H9 (cell line): ENCODE measurements at regions not wholly inside any gene's neighbourhood (a gene's known extent, or its start where the extent isn't known, plus 50 kb on each side); places are given as distances from the start of the nearest gene placed in this dataset.

Experiments
- DNase-seq: peaks from one replicate; pipeline ENCODE4 v3.0.0-alpha.2; 2017
- H2AFZ ChIP-seq: one replicate; pipeline ENCODE4 v1.6.1; 2013; ENCODE audit warnings: mild to moderate bottlenecking, low read length, control low read depth, moderate library complexity
- H2AK5ac ChIP-seq: 2 replicates; pipeline ENCODE4 v1.6.1; 2013; ENCODE audit warnings: low read length, control low read depth, mixed read lengths; ENCODE audit not compliant: insufficient read length
- H2BK120ac ChIP-seq: one replicate; pipeline ENCODE4 v1.6.1; 2013; ENCODE audit warnings: low read depth, mild to moderate bottlenecking, low read length, control low read depth, inconsistent platforms; ENCODE audit not compliant: poor library complexity, severe bottlenecking
- H2BK12ac ChIP-seq: 2 replicates; pipeline ENCODE4 v1.6.1; 2013; ENCODE audit warnings: low read length, control low read depth, mixed read lengths, low read depth; ENCODE audit not compliant: insufficient read length
- H2BK15ac ChIP-seq: 2 replicates; pipeline ENCODE4 v1.6.1; 2013; ENCODE audit warnings: low read depth, low read length, control low read depth
- H2BK20ac ChIP-seq: one replicate; pipeline ENCODE4 v1.6.1; 2013; ENCODE audit warnings: low read depth, mild to moderate bottlenecking, low read length, control low read depth, inconsistent platforms; ENCODE audit not compliant: poor library complexity, severe bottlenecking
- H2BK5ac ChIP-seq: 2 replicates; pipeline ENCODE4 v1.6.1; 2013; ENCODE audit warnings: low read length, control low read depth, mixed read lengths; ENCODE audit not compliant: insufficient read length
- H3K14ac ChIP-seq: 2 replicates; pipeline ENCODE4 v1.6.1; 2013; ENCODE audit warnings: low read length, control low read depth; ENCODE audit not compliant: insufficient read depth
- H3K18ac ChIP-seq: 2 replicates; pipeline ENCODE4 v1.6.1; 2013; ENCODE audit warnings: low read depth, mild to moderate bottlenecking, mixed read lengths, low read length, control low read depth; ENCODE audit not compliant: insufficient read length
- H3K23ac ChIP-seq: 2 replicates; pipeline ENCODE4 v1.6.1; 2013; ENCODE audit warnings: low read length, control low read depth, mixed read lengths, low read depth; ENCODE audit not compliant: insufficient read length
- H3K23me2 ChIP-seq: 2 replicates; pipeline ENCODE4 v1.6.1; 2013; ENCODE audit warnings: low read depth, mild to moderate bottlenecking, mixed read lengths, low read length, control low read depth; ENCODE audit not compliant: insufficient read length, poor library complexity, severe bottlenecking
- H3K27ac ChIP-seq: 2 replicates; pipeline ENCODE4 v1.5.1; 2013; ENCODE audit warnings: low read length, control low read depth, mixed read lengths, low read depth; ENCODE audit not compliant: insufficient read length
- H3K27me3 ChIP-seq: 2 replicates; pipeline ENCODE4 v1.6.1; 2013; ENCODE audit warnings: low read length, control low read depth, inconsistent platforms; ENCODE audit not compliant: insufficient read depth
- H3K4ac ChIP-seq: 2 replicates; pipeline ENCODE4 v1.6.1; 2013; ENCODE audit warnings: low read depth, mild to moderate bottlenecking, control low read depth, inconsistent platforms, low read length, moderate library complexity
- H3K4me1 ChIP-seq: 2 replicates; pipeline ENCODE4 v1.6.1; 2013; ENCODE audit warnings: low read length, control low read depth, inconsistent platforms; ENCODE audit not compliant: insufficient read depth
- H3K4me2 ChIP-seq: 2 replicates; pipeline ENCODE4 v1.6.1; 2013; ENCODE audit warnings: low read length, control low read depth, mixed read lengths; ENCODE audit not compliant: insufficient read length, insufficient read depth
- H3K56ac ChIP-seq: 2 replicates; pipeline ENCODE4 v1.6.1; 2013; ENCODE audit warnings: low read depth, mild to moderate bottlenecking, mixed read lengths, low read length, control low read depth; ENCODE audit not compliant: insufficient read length
- H3K79me1 ChIP-seq: 2 replicates; pipeline ENCODE4 v1.6.1; 2013; ENCODE audit warnings: low read depth, mild to moderate bottlenecking, moderate library complexity, low read length, control low read depth, inconsistent platforms; ENCODE audit not compliant: insufficient read depth, poor library complexity, severe bottlenecking
- H3K79me2 ChIP-seq: 2 replicates; pipeline ENCODE4 v1.6.1; 2013; ENCODE audit warnings: low read length, control low read depth, inconsistent platforms; ENCODE audit not compliant: insufficient read depth
- H3K9ac ChIP-seq: 2 replicates; pipeline ENCODE4 v1.6.1; 2013; ENCODE audit warnings: low read length, control low read depth, mixed read lengths; ENCODE audit not compliant: insufficient read length; ENCODE audit errors: extremely low read depth
- H3K9me3 ChIP-seq: one replicate; pipeline ENCODE4 v1.6.1; 2013; ENCODE audit warnings: low read depth, low read length, inconsistent platforms; ENCODE audit not compliant: control insufficient read depth
- H3T11ph ChIP-seq: one replicate; pipeline ENCODE4 v1.6.1; 2013; ENCODE audit warnings: mild to moderate bottlenecking, low read length, control low read depth, inconsistent platforms
- H4K20me1 ChIP-seq: one replicate; pipeline ENCODE4 v1.6.1; 2013; ENCODE audit not compliant: control insufficient read depth, insufficient read length, insufficient read depth
- H4K5ac ChIP-seq: 2 replicates; pipeline ENCODE4 v1.6.1; 2013; ENCODE audit warnings: low read depth, mild to moderate bottlenecking, mixed read lengths, low read length, control low read depth; ENCODE audit not compliant: insufficient read length
- H4K8ac ChIP-seq: replicated peaks from 2 replicates; pipeline ENCODE4 v1.6.1; 2013; ENCODE audit warnings: low read length, control low read depth, mixed read lengths, low read depth; ENCODE audit not compliant: insufficient read length
- H4K91ac ChIP-seq: 2 replicates; pipeline ENCODE4 v1.6.1; 2013; ENCODE audit warnings: low read depth, mild to moderate bottlenecking, moderate library complexity, mixed read lengths, low read length, control low read depth; ENCODE audit not compliant: insufficient read length
- H3K27ac Mint-ChIP-seq, 3 experiments: 2 replicates in 2 of 3; 3 replicates in 1 of 3; pipeline ENCODE4 v1.8.0; 2020 to 2021; ENCODE audit warnings: mixed read lengths in 3 of 3, mild to moderate bottlenecking in 1 of 3, moderate library complexity in 1 of 3
- H3K27me3 Mint-ChIP-seq: 2 replicates; pipeline ENCODE4 v1.8.0; 2021; ENCODE audit warnings: low read depth, mild to moderate bottlenecking, moderate library complexity, mixed read lengths
- H3K36me3 Mint-ChIP-seq, 3 experiments: 2 replicates in 2 of 3; 3 replicates in 1 of 3; pipeline ENCODE4 v1.8.0; 2020 to 2021; ENCODE audit warnings: low read depth in 3 of 3, mixed read lengths in 3 of 3; ENCODE audit not compliant: insufficient read depth in 1 of 3
- H3K4me1 Mint-ChIP-seq, 2 experiments: 2 replicates each; pipeline ENCODE4 v1.8.0; 2020; ENCODE audit warnings: mixed read lengths in 2 of 2
- H3K4me3 Mint-ChIP-seq, 2 experiments: 2 replicates in 1 of 2; 3 replicates in 1 of 2; pipeline ENCODE4 v1.8.0; 2020 to 2021; ENCODE audit warnings: mild to moderate bottlenecking in 2 of 2, mixed read lengths in 2 of 2, moderate library complexity in 1 of 2
- H3K9me3 Mint-ChIP-seq, 2 experiments: 2 replicates in 1 of 2; 3 replicates in 1 of 2; pipeline ENCODE4 v1.8.0; 2020; ENCODE audit warnings: mild to moderate bottlenecking in 2 of 2, mixed read lengths in 2 of 2, moderate library complexity in 1 of 2
- CTCF ChIP-seq: fragments of 200-600 bp; sonication (generic); conservative IDR thresholded peaks from 3 replicates; pipeline ENCODE4 v1.8.0; 2021; ENCODE audit warnings: antibody characterized with exemption, mild to moderate bottlenecking
- WGBS: extraction: QIAGEN DNeasy Blood & Tissue Kit; methylation state at CpG from one replicate; pipeline ENCODE4 v1.1.7; 2013; ENCODE audit warnings: missing lambda C conversion rate, low lambda C conversion rate, mixed read lengths; ENCODE audit not compliant: insufficient read length; ENCODE audit errors: extremely low coverage; 5-methylcytosine and 5-hydroxymethylcytosine counted together

- Histone ChIP-seq H3K9me3 (peaks cover 27% of the 10 kb centered on the region), H3K27ac (no peak overlapping the region), H2AFZ (no peak overlapping the region), H3K18ac (no peak overlapping the region), H3T11ph (no peak overlapping the region), H2BK20ac (no peak overlapping the region), H3K4me1 (no peaks in the 10 kb centered on the region), H3K27me3 (no peaks in the 10 kb centered on the region), H3K23ac (no peak overlapping the region), H2BK15ac (no peak overlapping the region), H3K14ac (no peak overlapping the region), H4K8ac (no peak overlapping the region), H2AK5ac (no peak overlapping the region), H3K4me2 (no peak overlapping the region), H3K79me2 (no peaks in the 10 kb centered on the region), H4K20me1 (no peaks in the 10 kb centered on the region), H2BK120ac (no peak overlapping the region), H4K91ac (no peak overlapping the region), H2BK5ac (no peak overlapping the region), H3K79me1 (no peaks in the 10 kb centered on the region), H3K9ac (no peak overlapping the region), H4K5ac (no peak overlapping the region), H2BK12ac (no peak overlapping the region), H3K23me2 (no peaks in the 10 kb centered on the region), H3K56ac (no peak overlapping the region), H3K4ac (no peak overlapping the region)
- H3K4me1 Mint-ChIP-seq: no peaks in the 10 kb centered on the region
- H3K36me3 Mint-ChIP-seq: peaks cover 0 to 5% (median 2%) of the 10 kb centered on the region in 3 experiments; a peak in 3 of 7 replicates
- H3K9me3 Mint-ChIP-seq: peaks cover 68 to 84% of the 10 kb centered on the region in 2 experiments
- H3K27me3 Mint-ChIP-seq: no peaks in the 10 kb centered on the region
- TF ChIP-seq CTCF: no peak
- no peak overlapping the region for H3K27ac Mint-ChIP-seq
- DNase-seq: no peak
- no peak overlapping the region for H3K4me3 Mint-ChIP-seq
- WGBS: no CpG with 5 or more reads among the region's 4 CpGs
These were observed 81.4 kb upstream of the RPS6KA3 start for GRCh38 chrX:20348139-20348538.
